ENCODE measurements at regions not wholly inside any gene's neighbourhood (a gene's known extent, or its start where the extent isn't known, plus 50 kb on each side); places are given as distances from the start of the nearest gene placed in this dataset.
"Not testable (repeated sequence)": the region's sequence is repeated elsewhere in the genome, so short reads cannot be mapped to it uniquely, and the experiment has no call there.

- FAIRE-seq: no peak
Measured at GRCh38 chr21:35840949-35841348, 219.4 kb downstream of the SETD4 start.

- FAIRE-seq: peak; percentile 92
Measured at GRCh38 chr21:35840197-35840799, 220.0 kb downstream of the SETD4 start.

GRCh38 chr21:35838987-35839763, 221.2 kb downstream of the SETD4 start:
- no peak for FAIRE-seq

- no peak for FAIRE-seq
Measured at GRCh38 chr21:35838350-35838749, 222.0 kb downstream of the SETD4 start.

GRCh38 chr21:35833991-35834390, 226.3 kb downstream of the SETD4 start:
- no peak for FAIRE-seq

- no peak for FAIRE-seq
Measured at GRCh38 chr21:35833388-35833787, 226.9 kb downstream of the SETD4 start.

GRCh38 chr21:35831230-35831629, 229.1 kb downstream of the SETD4 start:
- no peak for FAIRE-seq

GRCh38 chr21:35829067-35829466, 231.3 kb downstream of the SETD4 start:
- no peak for FAIRE-seq

GRCh38 chr21:35828161-35828560, 232.2 kb downstream of the SETD4 start:
- no peak for FAIRE-seq

- no peak for FAIRE-seq
Measured at GRCh38 chr21:35827004-35827403, 233.3 kb downstream of the SETD4 start.

- FAIRE-seq: no peak
Measured at GRCh38 chr21:35825370-35826353, 234.7 kb downstream of the SETD4 start.

GRCh38 chr21:35824136-35824535, 236.2 kb downstream of the SETD4 start:
- no peak for FAIRE-seq

GRCh38 chr21:35819134-35819533, 241.2 kb downstream of the SETD4 start:
- FAIRE-seq: no peak

- no peak for FAIRE-seq
Measured at GRCh38 chr21:35818597-35818996, 241.7 kb downstream of the SETD4 start.

- no peak for FAIRE-seq
Measured at GRCh38 chr21:35814858-35815619, 245.3 kb downstream of the SETD4 start.

- FAIRE-seq: peak; percentile 86
Measured at GRCh38 chr21:35812679-35813078, 247.6 kb downstream of the SETD4 start.

GRCh38 chr21:35811191-35811806, 249.0 kb downstream of the SETD4 start:
- FAIRE-seq: no peak

GRCh38 chr21:35810431-35810970, 249.8 kb downstream of the SETD4 start:
- no peak for FAIRE-seq

GRCh38 chr21:35801391-35801790, 258.9 kb downstream of the SETD4 start:
- FAIRE-seq: no peak

GRCh38 chr21:35800796-35801385, 259.4 kb downstream of the SETD4 start:
- FAIRE-seq: not testable (repeated sequence)

GRCh38 chr21:35796844-35797243, 263.5 kb downstream of the SETD4 start:
- no peak for FAIRE-seq
